ENCODE measurements at regions not wholly inside any gene's neighbourhood (a gene's known extent, or its start where the extent isn't known, plus 50 kb on each side); places are given as distances from the start of the nearest gene placed in this dataset.

- TF ChIP-seq ZEB2 (IDR thresholded peaks at IDR 0.05) (no peak), BHLHE40 (IDR thresholded peaks at IDR 0.05; ENCODE audit: low read length) (no peak), ZNF212 (CRISPR knock-in tag; IDR thresholded peaks at IDR 0.05) (no peak), SAFB2 (IDR thresholded peaks at IDR 0.05; ENCODE audit: borderline replicate concordance, low read depth, low read length, severe bottlenecking) (no peak), COPS2 (conservative IDR thresholded peaks at IDR 0.05) (no peak), GABPA (tag; conservative IDR thresholded peaks at IDR 0.05; ENCODE audit: low read depth) (no peak), RBBP5 (IDR thresholded peaks at IDR 0.05; ENCODE audit: borderline replicate concordance, insufficient read depth, low read length, poor library complexity, severe bottlenecking) (no peak), BRD4 (IDR thresholded peaks at IDR 0.05) (no peak), ATF1 (CRISPR knock-in tag; IDR thresholded peaks at IDR 0.05) (no peak), ATF1 (tag; IDR thresholded peaks at IDR 0.05) (no peak)
- TF ChIP-seq, protein P1, sequence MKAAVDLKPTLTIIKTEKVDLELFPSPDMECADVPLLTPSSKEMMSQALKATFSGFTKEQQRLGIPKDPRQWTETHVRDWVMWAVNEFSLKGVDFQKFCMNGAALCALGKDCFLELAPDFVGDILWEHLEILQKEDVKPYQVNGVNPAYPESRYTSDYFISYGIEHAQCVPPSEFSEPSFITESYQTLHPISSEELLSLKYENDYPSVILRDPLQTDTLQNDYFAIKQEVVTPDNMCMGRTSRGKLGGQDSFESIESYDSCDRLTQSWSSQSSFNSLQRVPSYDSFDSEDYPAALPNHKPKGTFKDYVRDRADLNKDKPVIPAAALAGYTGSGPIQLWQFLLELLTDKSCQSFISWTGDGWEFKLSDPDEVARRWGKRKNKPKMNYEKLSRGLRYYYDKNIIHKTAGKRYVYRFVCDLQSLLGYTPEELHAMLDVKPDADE (conservative IDR thresholded peaks at IDR 0.05; ENCODE audit: control insufficient read depth, low read depth, low read length), result no peak
- TF ChIP-seq, protein P2, sequence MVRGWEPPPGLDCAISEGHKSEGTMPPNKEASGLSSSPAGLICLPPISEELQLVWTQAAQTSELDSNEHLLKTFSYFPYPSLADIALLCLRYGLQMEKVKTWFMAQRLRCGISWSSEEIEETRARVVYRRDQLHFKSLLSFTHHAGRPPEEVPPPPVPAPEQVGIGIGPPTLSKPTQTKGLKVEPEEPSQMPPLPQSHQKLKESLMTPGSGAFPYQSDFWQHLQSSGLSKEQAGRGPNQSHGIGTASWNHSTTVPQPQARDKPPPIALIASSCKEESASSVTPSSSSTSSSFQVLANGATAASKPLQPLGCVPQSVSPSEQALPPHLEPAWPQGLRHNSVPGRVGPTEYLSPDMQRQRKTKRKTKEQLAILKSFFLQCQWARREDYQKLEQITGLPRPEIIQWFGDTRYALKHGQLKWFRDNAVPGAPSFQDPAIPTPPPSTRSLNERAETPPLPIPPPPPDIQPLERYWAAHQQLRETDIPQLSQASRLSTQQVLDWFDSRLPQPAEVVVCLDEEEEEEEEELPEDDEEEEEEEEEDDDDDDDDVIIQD (CRISPR knock-in tag; IDR thresholded peaks at IDR 0.05), result no peak
Measured at GRCh38 chr2:48069769-48070168, 163.5 kb upstream of the FBXO11 start (continued).

All from K562 (cell line).